Endothelial cell of umbilical vein (primary cell): ENCODE measurements at regions not wholly inside any gene's neighbourhood (a gene's known extent, or its start where the extent isn't known, plus 50 kb on each side); places are given as distances from the start of the nearest gene placed in this dataset.

ENCODE experiments used
- BruUV-seq: library from RNA; stranded (reverse); fragments of 400-500 nt; replicated peaks from 2 replicates; lab custom pipeline; 2021; lab: Mats Ljungman, UMichigan
- CTCF ChIA-PET: fragments of 300-600, 350-600 bp; sonication (Branson Sonifier 250); formaldehyde crosslinking; loops from one replicate; lab custom pipeline; 2021; ENCODE audit warnings: antibody characterized with exemption, inconsistent platforms; lab: Charles Lee
- POLR2A ChIA-PET: fragments of 300-600, 350-600 bp; sonication (Branson Sonifier 250); formaldehyde crosslinking; loops from one replicate; lab custom pipeline; 2021; ENCODE audit warnings: antibody characterized with exemption, inconsistent platforms; lab: Charles Lee
- DNase-seq: peaks from one replicate; pipeline ENCODE4 v3.0.0-alpha.2; 2011; ENCODE audit warnings: low read depth, low spot score
- FAIRE-seq: peaks from 2 replicates; lab custom pipeline; 2011; peaks lifted over from hg19 to GRCh38; lab: Jason Lieb, UNC
- H2AFZ ChIP-seq: 2 replicates; pipeline ENCODE4 v1.6.0; 2012; ENCODE audit warnings: low read depth, low read length, control low read depth, inconsistent platforms
- H3K27ac ChIP-seq: 2 replicates; pipeline ENCODE4 v1.5.1; 2011; ENCODE audit warnings: low read depth, mild to moderate bottlenecking, control low read depth, low read length, moderate library complexity; ENCODE audit not compliant: insufficient read depth
- H3K27me3 ChIP-seq, 2 experiments: 2 replicates each; pipeline versions ENCODE4 v1.6.0 to v1.6.1; 2011; ENCODE audit warnings: low read length in 2 of 2, mixed read lengths in 1 of 2; ENCODE audit not compliant: control insufficient read depth in 2 of 2, insufficient read depth in 2 of 2
- H3K36me3 ChIP-seq, 2 experiments: 2 replicates in 1 of 2; 3 replicates in 1 of 2; pipeline ENCODE4 v1.5.1; 2011; ENCODE audit warnings: low read length in 2 of 2, mild to moderate bottlenecking in 1 of 2, moderate library complexity in 1 of 2; ENCODE audit not compliant: control insufficient read depth in 2 of 2, insufficient read depth in 2 of 2; ENCODE audit errors: extremely low read depth in 1 of 2
- H3K4me1 ChIP-seq: 3 replicates; pipeline ENCODE4 v1.5.1; 2011; ENCODE audit warnings: mild to moderate bottlenecking, low read length; ENCODE audit not compliant: control insufficient read depth, insufficient read depth; ENCODE audit errors: extremely low read depth
- H3K4me2 ChIP-seq: 2 replicates; pipeline ENCODE4 v1.6.1; 2011; ENCODE audit warnings: low read length, control low read depth, mixed read lengths; ENCODE audit not compliant: insufficient read depth
- H3K4me3 ChIP-seq, 3 experiments: fragments of 200-600 bp in 1 of 3; sonication (generic), shearing (Covaris generic) in 1 of 3; replicated peaks in 1 of 3; 2 replicates each; pipeline ENCODE4 v1.5.1; 2011 to 2016; ENCODE audit warnings: control low read depth in 3 of 3, low read length in 3 of 3, mild to moderate bottlenecking in 2 of 3, inconsistent platforms in 1 of 3, low read depth in 1 of 3, moderate library complexity in 1 of 3; ENCODE audit not compliant: insufficient read depth in 1 of 3
- H3K79me2 ChIP-seq: 2 replicates; pipeline ENCODE4 v1.6.0; 2012; ENCODE audit warnings: low read length, inconsistent platforms; ENCODE audit not compliant: control insufficient read depth, insufficient read depth
- H3K9ac ChIP-seq: replicated peaks from 2 replicates; pipeline ENCODE3; 2011; ENCODE audit warnings: low read length, control low read depth; ENCODE audit not compliant: insufficient read depth; ENCODE audit errors: extremely low read depth
- H3K9me1 ChIP-seq: replicated peaks from 3 replicates; pipeline ENCODE4 v1.6.0; 2011; ENCODE audit warnings: mild to moderate bottlenecking, low read length; ENCODE audit not compliant: control insufficient read depth, insufficient read depth; ENCODE audit errors: extremely low read depth
- H3K9me3 ChIP-seq: replicated peaks from 2 replicates; pipeline ENCODE4 v1.5.1; 2012; ENCODE audit warnings: low read length, inconsistent platforms; ENCODE audit not compliant: control insufficient read depth, insufficient read depth
- H4K20me1 ChIP-seq: replicated peaks from 2 replicates; pipeline ENCODE3; 2011; ENCODE audit warnings: mild to moderate bottlenecking, low read length; ENCODE audit not compliant: control insufficient read depth, insufficient read depth; ENCODE audit errors: extremely low read depth
- CTCF ChIP-seq, 2 donors: IDR thresholded peaks; 1 replicate in 1 of 2; 2 replicates in 1 of 2; pipeline ENCODE4 v1.5.1; 2011; ENCODE audit warnings: low read length in 2 of 2, mild to moderate bottlenecking in 2 of 2, moderate library complexity in 2 of 2, control low read depth in 1 of 2, inconsistent platforms in 1 of 2, low read depth in 1 of 2; ENCODE audit not compliant: insufficient read depth in 1 of 2; ENCODE audit errors: extremely low read depth in 1 of 2
- EZH2 ChIP-seq: IDR thresholded peaks from 2 replicates; pipeline ENCODE4 v1.6.1; 2012; ENCODE audit warnings: borderline replicate concordance, low read depth, mild to moderate bottlenecking, moderate library complexity, low read length, inconsistent platforms; ENCODE audit not compliant: severe bottlenecking
- FOS ChIP-seq: IDR thresholded peaks from 2 replicates; pipeline ENCODE4 v1.6.1; 2011; ENCODE audit warnings: mild to moderate bottlenecking, low read length, moderate library complexity, borderline replicate concordance; ENCODE audit not compliant: insufficient read depth
- GATA2 ChIP-seq: IDR thresholded peaks from 2 replicates; pipeline ENCODE4 v1.7.0; 2011; ENCODE audit warnings: low read depth, mild to moderate bottlenecking, moderate library complexity, mixed read lengths, low read length; ENCODE audit not compliant: insufficient read length, insufficient read depth
- JUN ChIP-seq: IDR thresholded peaks from 2 replicates; pipeline ENCODE4 v1.6.1; 2011; ENCODE audit warnings: borderline replicate concordance, low read depth; ENCODE audit not compliant: insufficient read length, insufficient read depth
- MAX ChIP-seq: IDR thresholded peaks from 2 replicates; pipeline ENCODE4 v1.6.1; 2011; ENCODE audit not compliant: insufficient read depth, insufficient read length
- MYC ChIP-seq: IDR thresholded peaks from one replicate; pipeline ENCODE4 v1.6.1; 2011; ENCODE audit warnings: mild to moderate bottlenecking, low read depth, low read length
- POLR2A ChIP-seq: IDR thresholded peaks from 2 replicates; pipeline ENCODE4 v1.6.1; 2012; ENCODE audit warnings: low read depth, mild to moderate bottlenecking, control low read depth, low read length
- POLR2AphosphoS5 ChIP-seq: IDR thresholded peaks from 2 replicates; pipeline ENCODE4 v1.6.1; 2012; ENCODE audit warnings: low read depth, mild to moderate bottlenecking, control low read depth, low read length, moderate library complexity; ENCODE audit not compliant: insufficient read depth
- dilution Hi-C: fragments of 300-500 bp; cut with MboI; formaldehyde crosslinking; loops from one replicate; pipeline ENCODE4 v1.15.0; 2019; ENCODE audit warnings: low sequenced_read_pairs; ENCODE audit not compliant: extremely low pct_ligation_motif_present
- intact Hi-C: fragments of 100-400 bp; cut with micrococcal nuclease; formaldehyde crosslinking; loops from one replicate; pipeline ENCODE4 v1.10.0; 2022

GRCh38 chr6:167424700-167425099 is 99.8 kb downstream of the TTLL2 start:
- CTCF ChIA-PET, result no interaction called here
- H3K9me1 ChIP-seq, result no peaks in the 10 kb centered on the region
- no peak for FAIRE-seq

More at GRCh38 chr6:167424700-167425099, 99.8 kb downstream of the TTLL2 start:
- Histone ChIP-seq H4K20me1 (no peaks in the 10 kb centered on the region), H3K4me2 (no peak overlapping the region), H3K4me1 (no peaks in the 10 kb centered on the region), H2AFZ (no peak overlapping the region), H3K9me3 (no peaks in the 10 kb centered on the region), H3K27ac (no peak overlapping the region), H3K4me3 (no peak overlapping the region), H3K27me3 (no peaks in the 10 kb centered on the region), H3K79me2 (no peaks in the 10 kb centered on the region), H3K36me3 (no peaks in the 10 kb centered on the region), H3K9ac (no peak overlapping the region)
- TF ChIP-seq MYC, result no peak
- no peak for TF ChIP-seq GATA2
- TF ChIP-seq CTCF (IDR thresholded peaks at IDR 0.05; ENCODE audit: extremely low read depth in 1 of 2, insufficient read depth in 1 of 2, low read depth in 1 of 2, low read length in 2 of 2), result no peak
- TF ChIP-seq EZH2, result no peak
- TF ChIP-seq JUN, result no peak
- TF ChIP-seq MAX, result no peak
- no peak for TF ChIP-seq POLR2A
- no peak for TF ChIP-seq POLR2AphosphoS5
- TF ChIP-seq FOS, result no peak
- no peak for DNase-seq
- dilution Hi-C loops (no loop called here), intact Hi-C loops (no loop called here)
- POLR2A ChIA-PET, result no interaction called here
- no TSS peak for BruUV-seq
